ENCODE measurements at regions not wholly inside any gene's neighbourhood (a gene's known extent, or its start where the extent isn't known, plus 50 kb on each side); places are given as distances from the start of the nearest gene placed in this dataset.

DNA sequence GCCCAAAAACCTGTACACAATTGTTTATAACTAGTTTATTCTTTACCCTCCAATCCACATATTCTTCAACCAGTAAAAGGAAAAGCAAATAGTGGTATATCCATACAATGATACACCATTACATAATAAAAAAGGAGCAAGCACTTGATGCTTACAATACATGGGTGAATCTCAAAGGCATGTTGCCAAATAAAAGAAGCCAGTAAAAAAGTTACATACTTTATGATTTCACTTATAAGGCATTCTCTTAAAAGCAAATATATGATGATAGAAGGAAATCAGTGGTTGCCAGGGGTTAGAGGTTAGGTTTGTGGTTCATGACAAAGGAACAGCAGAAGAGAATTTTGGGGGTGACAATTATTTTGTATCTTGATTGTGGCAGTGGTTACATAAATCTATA is 896.1 kb upstream of the LCORL start:
- TF ChIP-seq POLR2AphosphoS5 (IDR thresholded peaks at IDR 0.05; ENCODE audit: low read depth, low read length) (no peak), SIN3A (IDR thresholded peaks at IDR 0.05; ENCODE audit: borderline replicate concordance, insufficient read depth, low read length) (no peak)
- TF ChIP-seq, protein P1, sequence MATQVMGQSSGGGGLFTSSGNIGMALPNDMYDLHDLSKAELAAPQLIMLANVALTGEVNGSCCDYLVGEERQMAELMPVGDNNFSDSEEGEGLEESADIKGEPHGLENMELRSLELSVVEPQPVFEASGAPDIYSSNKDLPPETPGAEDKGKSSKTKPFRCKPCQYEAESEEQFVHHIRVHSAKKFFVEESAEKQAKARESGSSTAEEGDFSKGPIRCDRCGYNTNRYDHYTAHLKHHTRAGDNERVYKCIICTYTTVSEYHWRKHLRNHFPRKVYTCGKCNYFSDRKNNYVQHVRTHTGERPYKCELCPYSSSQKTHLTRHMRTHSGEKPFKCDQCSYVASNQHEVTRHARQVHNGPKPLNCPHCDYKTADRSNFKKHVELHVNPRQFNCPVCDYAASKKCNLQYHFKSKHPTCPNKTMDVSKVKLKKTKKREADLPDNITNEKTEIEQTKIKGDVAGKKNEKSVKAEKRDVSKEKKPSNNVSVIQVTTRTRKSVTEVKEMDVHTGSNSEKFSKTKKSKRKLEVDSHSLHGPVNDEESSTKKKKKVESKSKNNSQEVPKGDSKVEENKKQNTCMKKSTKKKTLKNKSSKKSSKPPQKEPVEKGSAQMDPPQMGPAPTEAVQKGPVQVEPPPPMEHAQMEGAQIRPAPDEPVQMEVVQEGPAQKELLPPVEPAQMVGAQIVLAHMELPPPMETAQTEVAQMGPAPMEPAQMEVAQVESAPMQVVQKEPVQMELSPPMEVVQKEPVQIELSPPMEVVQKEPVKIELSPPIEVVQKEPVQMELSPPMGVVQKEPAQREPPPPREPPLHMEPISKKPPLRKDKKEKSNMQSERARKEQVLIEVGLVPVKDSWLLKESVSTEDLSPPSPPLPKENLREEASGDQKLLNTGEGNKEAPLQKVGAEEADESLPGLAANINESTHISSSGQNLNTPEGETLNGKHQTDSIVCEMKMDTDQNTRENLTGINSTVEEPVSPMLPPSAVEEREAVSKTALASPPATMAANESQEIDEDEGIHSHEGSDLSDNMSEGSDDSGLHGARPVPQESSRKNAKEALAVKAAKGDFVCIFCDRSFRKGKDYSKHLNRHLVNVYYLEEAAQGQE (IDR thresholded peaks at IDR 0.05; ENCODE audit: insufficient read depth in 1 of 2, low read depth in 2 of 2, low read length in 2 of 2): no peak

Measured in PFSK-1 (cell line).